Dedifferentiated amniotic fluid mesenchymal stem cell (primary cell): ENCODE measurements at regions not wholly inside any gene's neighbourhood (a gene's known extent, or its start where the extent isn't known, plus 50 kb on each side); places are given as distances from the start of the nearest gene placed in this dataset.

Experiments
- DNase-seq: peaks from one replicate; pipeline ENCODE4 v3.0.0-alpha.2; 2016; ENCODE audit errors: extremely low spot score

GRCh38 chr2:59019566-59020159, 778.5 kb upstream of the FANCL start:
- no peak for DNase-seq

GRCh38 chr2:59018737-59019136, 777.6 kb upstream of the FANCL start:
- no peak for DNase-seq

- no peak for DNase-seq
These were observed 773.9 kb upstream of the FANCL start for GRCh38 chr2:59015027-59015426.

- DNase-seq, result no peak
These were observed 771.8 kb upstream of the FANCL start for GRCh38 chr2:59012971-59013370.

GRCh38 chr2:59012234-59012633, 771.1 kb upstream of the FANCL start:
- no peak for DNase-seq

GRCh38 chr2:59008950-59009349, 767.8 kb upstream of the FANCL start:
- no peak for DNase-seq

- DNase-seq, result no peak
These were observed 764.9 kb upstream of the FANCL start for GRCh38 chr2:59005836-59006615.

GRCh38 chr2:59004621-59005020, 763.5 kb upstream of the FANCL start:
- DNase-seq, result no peak

GRCh38 chr2:59000796-59001195, 759.7 kb upstream of the FANCL start:
- DNase-seq, result no peak

- DNase-seq, result no peak
These were observed 751.1 kb upstream of the FANCL start for GRCh38 chr2:58992062-58992706.

GRCh38 chr2:58991357-58991756, 750.2 kb upstream of the FANCL start:
- no peak for DNase-seq

- no peak for DNase-seq
These were observed 744.4 kb upstream of the FANCL start for GRCh38 chr2:58985541-58985940.

- no peak for DNase-seq
These were observed 743.6 kb upstream of the FANCL start for GRCh38 chr2:58984731-58985130.

GRCh38 chr2:58983111-58983510, 742.0 kb upstream of the FANCL start:
- no peak for DNase-seq

GRCh38 chr2:58981237-58981636, 740.1 kb upstream of the FANCL start:
- no peak for DNase-seq

- DNase-seq, result no peak
These were observed 735.4 kb upstream of the FANCL start for GRCh38 chr2:58976375-58977071.

- no peak for DNase-seq
These were observed 733.8 kb upstream of the FANCL start for GRCh38 chr2:58974881-58975280.

GRCh38 chr2:58974426-58974825, 733.3 kb upstream of the FANCL start:
- DNase-seq, result no peak

GRCh38 chr2:58973811-58974281, 732.7 kb upstream of the FANCL start:
- DNase-seq, result no peak

GRCh38 chr2:58972737-58973136, 731.6 kb upstream of the FANCL start:
- DNase-seq, result no peak

GRCh38 chr2:58971511-58972360, 730.6 kb upstream of the FANCL start:
- no peak for DNase-seq
